GM23338 (cell line): ENCODE measurements at regions not wholly inside any gene's neighbourhood (a gene's known extent, or its start where the extent isn't known, plus 50 kb on each side); places are given as distances from the start of the nearest gene placed in this dataset.

ENCODE experiments used
- ATAC-seq: fragments of 200-7000 bp; cut with Tn5 transposase; 3 replicates; pipeline ENCODE4 v1.9.1; 2020
- DNase-seq: peaks from one replicate; pipeline ENCODE4 v3.0.0-alpha.2; 2015; ENCODE audit warnings: low spot score
- H2AFZ ChIP-seq: fragments of 200-600 bp; sonication (generic); 2 replicates; pipeline ENCODE4 v1.8.0; 2016; ENCODE audit warnings: antibody characterized with exemption, mild to moderate bottlenecking, moderate library complexity
- H3F3A ChIP-seq: fragments of 200-600 bp; sonication (generic); replicated peaks from 2 replicates; pipeline ENCODE4 v1.8.0; 2017; ENCODE audit warnings: antibody characterized with exemption, mixed run types, low read depth
- H3K27ac ChIP-seq: fragments of 200-600 bp; sonication (generic); 2 replicates; pipeline ENCODE4 v1.6.1; 2016; ENCODE audit warnings: low read depth
- H3K27me3 ChIP-seq: fragments of 200-600 bp; sonication (generic); 2 replicates; pipeline ENCODE4 v1.8.0; 2016; ENCODE audit warnings: mild to moderate bottlenecking, mixed run types, moderate library complexity; ENCODE audit not compliant: insufficient read depth
- H3K36me3 ChIP-seq: fragments of 200-600 bp; sonication (generic); 2 replicates; pipeline ENCODE4 v1.8.0; 2016; ENCODE audit warnings: mild to moderate bottlenecking; ENCODE audit not compliant: insufficient read depth
- H3K4me1 ChIP-seq: fragments of 200-600 bp; sonication (generic); 2 replicates; pipeline ENCODE4 v1.8.0; 2016; ENCODE audit warnings: mild to moderate bottlenecking, moderate library complexity; ENCODE audit not compliant: insufficient read depth
- H3K4me2 ChIP-seq: fragments of 200-600 bp; sonication (generic); 2 replicates; pipeline ENCODE4 v1.7.1; 2017; ENCODE audit warnings: mixed run types
- H3K4me3 ChIP-seq: fragments of 200-600 bp; sonication (generic); 2 replicates; pipeline ENCODE4 v1.6.1; 2016; ENCODE audit warnings: mixed run types
- H3K79me2 ChIP-seq: fragments of 200-600 bp; sonication (generic); replicated peaks from 2 replicates; pipeline ENCODE4 v1.8.0; 2017; ENCODE audit warnings: mild to moderate bottlenecking; ENCODE audit not compliant: insufficient read depth
- H3K9me2 ChIP-seq: fragments of 200-600 bp; sonication (generic); 2 replicates; pipeline ENCODE4 v1.8.0; 2017; ENCODE audit not compliant: insufficient read depth
- H4K20me1 ChIP-seq: fragments of 200-600 bp; sonication (generic); replicated peaks from 2 replicates; pipeline ENCODE4 v1.8.0; 2017; ENCODE audit warnings: mild to moderate bottlenecking; ENCODE audit not compliant: insufficient read depth
- H3K27ac Mint-ChIP-seq: 2 replicates; pipeline ENCODE4 v1.8.0; 2020; ENCODE audit warnings: inconsistent platforms, mild to moderate bottlenecking, moderate library complexity, mixed read lengths
- H3K27me3 Mint-ChIP-seq: 3 replicates; pipeline ENCODE4 v1.8.0; 2022; ENCODE audit warnings: low read depth, mild to moderate bottlenecking, moderate library complexity, mixed read lengths, inconsistent platforms; ENCODE audit not compliant: insufficient read depth, poor library complexity
- H3K36me3 Mint-ChIP-seq: 3 replicates; pipeline ENCODE4 v1.8.0; 2021; ENCODE audit warnings: low read depth, mild to moderate bottlenecking, inconsistent platforms, moderate library complexity, mixed read lengths
- H3K4me1 Mint-ChIP-seq: 3 replicates; pipeline ENCODE4 v1.8.0; 2020; ENCODE audit warnings: mild to moderate bottlenecking, inconsistent platforms, mixed read lengths
- H3K4me3 Mint-ChIP-seq: 3 replicates; pipeline ENCODE4 v1.8.0; 2021; ENCODE audit warnings: moderate library complexity, mild to moderate bottlenecking, inconsistent platforms, mixed read lengths
- H3K9me3 Mint-ChIP-seq: 3 replicates; pipeline ENCODE4 v1.8.0; 2020; ENCODE audit warnings: moderate library complexity, mild to moderate bottlenecking, inconsistent platforms, mixed read lengths
- CREB1 ChIP-seq: fragments of 250-450 bp; sonication (Bioruptor Pico); IDR thresholded peaks from 2 replicates; pipeline ENCODE4 v1.5.0; 2020; ENCODE audit warnings: low read depth, mild to moderate bottlenecking, moderate library complexity
- CTCF ChIP-seq, 2 experiments: fragments of 200-600 bp in 1 of 2; sonication (generic) in 1 of 2; conservative IDR thresholded peaks; 2 replicates each; pipeline versions ENCODE4 v1.5.1 to v1.6.1; 2016 to 2017; ENCODE audit warnings: antibody characterized with exemption in 2 of 2, low read depth in 2 of 2, mild to moderate bottlenecking in 2 of 2, moderate library complexity in 1 of 2
- EZH2 ChIP-seq: fragments of 200-600 bp; sonication (generic); IDR thresholded peaks from one replicate; pipeline ENCODE4 v1.8.0; 2017; ENCODE audit warnings: antibody characterized with exemption, mild to moderate bottlenecking, low read depth; ENCODE audit not compliant: unreplicated experiment
- EZH2phosphoT487 ChIP-seq: fragments of 200-600 bp; sonication (generic); IDR thresholded peaks from one replicate; pipeline ENCODE4 v1.8.1; 2018; ENCODE audit warnings: antibody characterized with exemption; ENCODE audit not compliant: unreplicated experiment
- POLR2AphosphoS5 ChIP-seq: IDR thresholded peaks from 2 replicates; pipeline ENCODE4 v1.6.1; 2016; ENCODE audit warnings: antibody characterized with exemption, low read depth
- STAT1 ChIP-seq: IDR thresholded peaks from one replicate; pipeline ENCODE4 v1.6.1; 2016; ENCODE audit warnings: antibody characterized with exemption; ENCODE audit not compliant: unreplicated experiment
- ZNF114 ChIP-seq: fragments of 250-450 bp; sonication (Bioruptor Pico); IDR thresholded peaks from 2 replicates; pipeline ENCODE4 v1.5.0; 2020; ENCODE audit warnings: mild to moderate bottlenecking, moderate library complexity
- TF ChIP-seq, protein P1 (sequence below): IDR thresholded peaks from one replicate; pipeline ENCODE4 v1.6.1; 2018; ENCODE audit warnings: antibody characterized with exemption; ENCODE audit not compliant: unreplicated experiment
- TF ChIP-seq, protein P2 (sequence below): IDR thresholded peaks from 2 replicates; pipeline ENCODE4 v1.6.1; 2016; ENCODE audit warnings: antibody characterized with exemption
- TF ChIP-seq, protein P3 (sequence below): fragments of 250-450 bp; sonication (Bioruptor Pico); IDR thresholded peaks from 2 replicates; pipeline ENCODE4 v1.5.0; 2020; ENCODE audit warnings: mild to moderate bottlenecking, moderate library complexity

GRCh38 chr10:43963793-43964425 is 315.2 kb upstream of the ZNF32 start:
- no peak for DNase-seq
- Histone ChIP-seq H3F3A (no peaks in the 10 kb centered on the region), H3K79me2 (no peaks in the 10 kb centered on the region), H3K36me3 (no peaks in the 10 kb centered on the region), H3K27ac (no peak overlapping the region), H3K4me2 (no peak overlapping the region), H3K9me2 (peaks cover 3% of the 10 kb centered on the region; the same call in 1 of the 2 replicates), H3K27me3 (no peaks in the 10 kb centered on the region), H2AFZ (no peak overlapping the region), H4K20me1 (no peaks in the 10 kb centered on the region), H3K4me1 (no peaks in the 10 kb centered on the region), H3K4me3 (no peak overlapping the region)
- Mint-ChIP-seq H3K27ac (no peak overlapping the region), H3K4me3 (no peak overlapping the region), H3K4me1 (no peaks in the 10 kb centered on the region; the same call in 2 of the 3 replicates), H3K36me3 (no peaks in the 10 kb centered on the region), H3K9me3 (no peaks in the 10 kb centered on the region), H3K27me3 (peaks cover 6% of the 10 kb centered on the region)
- TF ChIP-seq, protein P1, sequence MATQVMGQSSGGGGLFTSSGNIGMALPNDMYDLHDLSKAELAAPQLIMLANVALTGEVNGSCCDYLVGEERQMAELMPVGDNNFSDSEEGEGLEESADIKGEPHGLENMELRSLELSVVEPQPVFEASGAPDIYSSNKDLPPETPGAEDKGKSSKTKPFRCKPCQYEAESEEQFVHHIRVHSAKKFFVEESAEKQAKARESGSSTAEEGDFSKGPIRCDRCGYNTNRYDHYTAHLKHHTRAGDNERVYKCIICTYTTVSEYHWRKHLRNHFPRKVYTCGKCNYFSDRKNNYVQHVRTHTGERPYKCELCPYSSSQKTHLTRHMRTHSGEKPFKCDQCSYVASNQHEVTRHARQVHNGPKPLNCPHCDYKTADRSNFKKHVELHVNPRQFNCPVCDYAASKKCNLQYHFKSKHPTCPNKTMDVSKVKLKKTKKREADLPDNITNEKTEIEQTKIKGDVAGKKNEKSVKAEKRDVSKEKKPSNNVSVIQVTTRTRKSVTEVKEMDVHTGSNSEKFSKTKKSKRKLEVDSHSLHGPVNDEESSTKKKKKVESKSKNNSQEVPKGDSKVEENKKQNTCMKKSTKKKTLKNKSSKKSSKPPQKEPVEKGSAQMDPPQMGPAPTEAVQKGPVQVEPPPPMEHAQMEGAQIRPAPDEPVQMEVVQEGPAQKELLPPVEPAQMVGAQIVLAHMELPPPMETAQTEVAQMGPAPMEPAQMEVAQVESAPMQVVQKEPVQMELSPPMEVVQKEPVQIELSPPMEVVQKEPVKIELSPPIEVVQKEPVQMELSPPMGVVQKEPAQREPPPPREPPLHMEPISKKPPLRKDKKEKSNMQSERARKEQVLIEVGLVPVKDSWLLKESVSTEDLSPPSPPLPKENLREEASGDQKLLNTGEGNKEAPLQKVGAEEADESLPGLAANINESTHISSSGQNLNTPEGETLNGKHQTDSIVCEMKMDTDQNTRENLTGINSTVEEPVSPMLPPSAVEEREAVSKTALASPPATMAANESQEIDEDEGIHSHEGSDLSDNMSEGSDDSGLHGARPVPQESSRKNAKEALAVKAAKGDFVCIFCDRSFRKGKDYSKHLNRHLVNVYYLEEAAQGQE = no peak
- TF ChIP-seq POLR2AphosphoS5 = no peak
- no peak for TF ChIP-seq ZNF114
- TF ChIP-seq CTCF (conservative IDR thresholded peaks at IDR 0.05; ENCODE audit: low read depth in 2 of 2) = no peak
- no peak for TF ChIP-seq STAT1
- TF ChIP-seq EZH2 = no peak
- TF ChIP-seq CREB1 = no peak
- TF ChIP-seq, protein P2, sequence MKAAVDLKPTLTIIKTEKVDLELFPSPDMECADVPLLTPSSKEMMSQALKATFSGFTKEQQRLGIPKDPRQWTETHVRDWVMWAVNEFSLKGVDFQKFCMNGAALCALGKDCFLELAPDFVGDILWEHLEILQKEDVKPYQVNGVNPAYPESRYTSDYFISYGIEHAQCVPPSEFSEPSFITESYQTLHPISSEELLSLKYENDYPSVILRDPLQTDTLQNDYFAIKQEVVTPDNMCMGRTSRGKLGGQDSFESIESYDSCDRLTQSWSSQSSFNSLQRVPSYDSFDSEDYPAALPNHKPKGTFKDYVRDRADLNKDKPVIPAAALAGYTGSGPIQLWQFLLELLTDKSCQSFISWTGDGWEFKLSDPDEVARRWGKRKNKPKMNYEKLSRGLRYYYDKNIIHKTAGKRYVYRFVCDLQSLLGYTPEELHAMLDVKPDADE = no peak
- TF ChIP-seq EZH2phosphoT487 = no peak
- TF ChIP-seq, protein P3, sequence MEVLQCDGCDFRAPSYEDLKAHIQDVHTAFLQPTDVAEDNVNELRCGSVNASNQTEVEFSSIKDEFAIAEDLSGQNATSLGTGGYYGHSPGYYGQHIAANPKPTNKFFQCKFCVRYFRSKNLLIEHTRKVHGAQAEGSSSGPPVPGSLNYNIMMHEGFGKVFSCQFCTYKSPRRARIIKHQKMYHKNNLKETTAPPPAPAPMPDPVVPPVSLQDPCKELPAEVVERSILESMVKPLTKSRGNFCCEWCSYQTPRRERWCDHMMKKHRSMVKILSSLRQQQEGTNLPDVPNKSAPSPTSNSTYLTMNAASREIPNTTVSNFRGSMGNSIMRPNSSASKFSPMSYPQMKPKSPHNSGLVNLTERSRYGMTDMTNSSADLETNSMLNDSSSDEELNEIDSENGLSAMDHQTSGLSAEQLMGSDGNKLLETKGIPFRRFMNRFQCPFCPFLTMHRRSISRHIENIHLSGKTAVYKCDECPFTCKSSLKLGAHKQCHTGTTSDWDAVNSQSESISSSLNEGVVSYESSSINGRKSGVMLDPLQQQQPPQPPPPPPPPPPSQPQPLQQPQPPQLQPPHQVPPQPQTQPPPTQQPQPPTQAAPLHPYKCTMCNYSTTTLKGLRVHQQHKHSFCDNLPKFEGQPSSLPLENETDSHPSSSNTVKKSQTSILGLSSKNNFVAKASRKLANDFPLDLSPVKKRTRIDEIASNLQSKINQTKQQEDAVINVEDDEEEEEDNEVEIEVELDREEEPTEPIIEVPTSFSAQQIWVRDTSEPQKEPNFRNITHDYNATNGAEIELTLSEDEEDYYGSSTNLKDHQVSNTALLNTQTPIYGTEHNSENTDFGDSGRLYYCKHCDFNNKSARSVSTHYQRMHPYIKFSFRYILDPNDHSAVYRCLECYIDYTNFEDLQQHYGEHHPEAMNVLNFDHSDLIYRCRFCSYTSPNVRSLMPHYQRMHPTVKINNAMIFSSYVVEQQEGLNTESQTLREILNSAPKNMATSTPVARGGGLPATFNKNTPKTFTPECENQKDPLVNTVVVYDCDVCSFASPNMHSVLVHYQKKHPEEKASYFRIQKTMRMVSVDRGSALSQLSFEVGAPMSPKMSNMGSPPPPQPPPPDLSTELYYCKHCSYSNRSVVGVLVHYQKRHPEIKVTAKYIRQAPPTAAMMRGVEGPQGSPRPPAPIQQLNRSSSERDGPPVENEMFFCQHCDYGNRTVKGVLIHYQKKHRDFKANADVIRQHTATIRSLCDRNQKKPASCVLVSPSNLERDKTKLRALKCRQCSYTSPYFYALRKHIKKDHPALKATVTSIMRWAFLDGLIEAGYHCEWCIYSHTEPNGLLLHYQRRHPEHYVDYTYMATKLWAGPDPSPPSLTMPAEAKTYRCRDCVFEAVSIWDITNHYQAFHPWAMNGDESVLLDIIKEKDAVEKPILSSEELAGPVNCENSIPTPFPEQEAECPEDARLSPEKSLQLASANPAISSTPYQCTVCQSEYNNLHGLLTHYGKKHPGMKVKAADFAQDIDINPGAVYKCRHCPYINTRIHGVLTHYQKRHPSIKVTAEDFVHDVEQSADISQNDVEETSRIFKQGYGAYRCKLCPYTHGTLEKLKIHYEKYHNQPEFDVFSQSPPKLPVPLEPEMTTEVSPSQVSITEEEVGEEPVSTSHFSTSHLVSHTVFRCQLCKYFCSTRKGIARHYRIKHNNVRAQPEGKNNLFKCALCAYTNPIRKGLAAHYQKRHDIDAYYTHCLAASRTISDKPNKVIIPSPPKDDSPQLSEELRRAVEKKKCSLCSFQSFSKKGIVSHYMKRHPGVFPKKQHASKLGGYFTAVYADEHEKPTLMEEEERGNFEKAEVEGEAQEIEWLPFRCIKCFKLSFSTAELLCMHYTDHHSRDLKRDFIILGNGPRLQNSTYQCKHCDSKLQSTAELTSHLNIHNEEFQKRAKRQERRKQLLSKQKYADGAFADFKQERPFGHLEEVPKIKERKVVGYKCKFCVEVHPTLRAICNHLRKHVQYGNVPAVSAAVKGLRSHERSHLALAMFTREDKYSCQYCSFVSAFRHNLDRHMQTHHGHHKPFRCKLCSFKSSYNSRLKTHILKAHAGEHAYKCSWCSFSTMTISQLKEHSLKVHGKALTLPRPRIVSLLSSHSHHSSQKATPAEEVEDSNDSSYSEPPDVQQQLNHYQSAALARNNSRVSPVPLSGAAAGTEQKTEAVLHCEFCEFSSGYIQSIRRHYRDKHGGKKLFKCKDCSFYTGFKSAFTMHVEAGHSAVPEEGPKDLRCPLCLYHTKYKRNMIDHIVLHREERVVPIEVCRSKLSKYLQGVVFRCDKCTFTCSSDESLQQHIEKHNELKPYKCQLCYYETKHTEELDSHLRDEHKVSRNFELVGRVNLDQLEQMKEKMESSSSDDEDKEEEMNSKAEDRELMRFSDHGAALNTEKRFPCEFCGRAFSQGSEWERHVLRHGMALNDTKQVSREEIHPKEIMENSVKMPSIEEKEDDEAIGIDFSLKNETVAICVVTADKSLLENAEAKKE (CRISPR knock-in tag) = no peak
- ATAC-seq = no peak
